Ramos (cell line): ENCODE measurements at regions not wholly inside any gene's neighbourhood (a gene's known extent, or its start where the extent isn't known, plus 50 kb on each side); places are given as distances from the start of the nearest gene placed in this dataset.
"Not testable (repeated sequence)": the region's sequence is repeated elsewhere in the genome, so short reads cannot be mapped to it uniquely, and the experiment has no call there.

Experiments
- in situ Hi-C: fragments of 300-500 bp; cut with MboI; formaldehyde crosslinking; loops from one replicate; pipeline ENCODE4 v1.14.3; 2022; ENCODE audit warnings: low sequenced_read_pairs; ENCODE audit not compliant: unreplicated experiment

DNA sequence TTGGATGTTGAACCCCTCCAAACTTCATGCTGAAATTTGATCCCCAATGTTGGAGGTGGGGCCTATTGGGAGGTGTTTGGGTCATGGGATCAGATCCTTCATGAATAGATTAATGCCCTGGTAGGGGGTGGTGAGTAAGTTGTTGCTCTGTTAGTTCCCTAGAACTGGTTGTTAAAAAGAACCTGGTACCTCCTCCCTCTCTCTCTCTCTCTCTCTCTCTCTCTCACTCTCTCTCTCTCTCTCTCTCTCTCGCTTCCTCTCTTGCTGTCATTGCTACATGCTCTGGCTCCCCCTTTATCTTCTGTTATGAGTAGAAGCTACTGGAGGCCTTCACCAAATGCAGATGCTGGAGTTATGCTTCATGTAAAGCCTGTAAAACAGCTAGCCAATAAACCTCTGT lies 498.2 kb upstream of the NR5A2 start:
- in situ Hi-C loops, result no loop called here

DNA sequence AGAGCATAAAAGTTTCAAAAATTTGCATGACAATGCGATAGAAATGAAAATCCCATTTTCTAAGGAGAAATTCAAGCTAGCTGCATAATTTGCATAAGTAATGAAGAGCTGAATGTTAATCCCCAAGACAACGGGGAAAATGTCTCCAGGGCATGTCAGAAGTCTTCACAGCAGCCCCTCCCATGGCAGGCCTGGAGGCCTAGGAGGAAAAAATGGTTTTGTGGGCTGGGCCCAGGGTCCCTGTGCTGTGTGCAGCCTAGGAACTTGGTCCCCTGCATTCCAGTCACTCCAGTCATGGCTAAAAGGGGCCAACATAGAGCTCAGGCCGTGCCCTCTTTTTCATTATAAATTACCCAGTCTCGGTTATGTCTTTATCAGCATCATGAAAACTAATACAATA lies 494.1 kb upstream of the NR5A2 start:
- in situ Hi-C loops, result not testable (repeated sequence)

DNA sequence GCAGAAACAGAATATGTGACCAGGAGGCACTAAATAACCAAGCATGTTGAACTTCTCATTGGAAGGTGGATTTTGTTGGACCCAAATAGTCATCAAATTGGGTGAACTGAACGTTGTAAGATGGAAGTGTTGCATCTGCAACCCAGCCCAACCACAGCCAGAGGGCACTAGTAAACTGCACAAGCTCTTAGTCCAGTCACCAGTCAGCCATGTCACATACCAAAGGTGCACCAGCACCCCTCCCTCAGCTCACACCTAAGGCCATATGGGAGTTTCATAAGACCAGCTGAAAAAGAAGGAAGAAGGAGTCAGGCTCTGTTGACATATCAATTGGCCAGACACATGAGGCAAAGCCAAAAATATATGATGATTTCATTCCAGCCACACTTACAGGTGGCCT lies 481.7 kb upstream of the NR5A2 start:
- in situ Hi-C loops, result no loop called here

DNA sequence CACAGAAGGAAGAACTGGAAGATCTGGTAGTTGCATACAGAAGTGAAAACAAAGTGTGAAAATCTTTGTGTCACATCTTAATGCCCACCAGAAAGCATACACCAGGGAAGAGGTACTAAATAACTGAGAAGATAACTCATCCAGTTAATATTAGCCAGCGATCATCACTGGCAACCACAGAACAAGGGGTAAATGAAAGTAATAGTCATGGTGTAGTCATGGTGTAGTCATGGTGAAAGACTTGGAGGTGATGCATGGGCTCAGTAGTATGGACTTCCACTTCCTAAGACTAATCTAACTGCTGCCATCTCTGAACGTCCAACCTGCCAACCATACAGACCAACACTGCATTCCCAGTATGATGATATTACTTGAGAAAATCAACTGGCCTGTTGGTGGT lies 481.2 kb upstream of the NR5A2 start:
- in situ Hi-C loops, result no loop called here

DNA sequence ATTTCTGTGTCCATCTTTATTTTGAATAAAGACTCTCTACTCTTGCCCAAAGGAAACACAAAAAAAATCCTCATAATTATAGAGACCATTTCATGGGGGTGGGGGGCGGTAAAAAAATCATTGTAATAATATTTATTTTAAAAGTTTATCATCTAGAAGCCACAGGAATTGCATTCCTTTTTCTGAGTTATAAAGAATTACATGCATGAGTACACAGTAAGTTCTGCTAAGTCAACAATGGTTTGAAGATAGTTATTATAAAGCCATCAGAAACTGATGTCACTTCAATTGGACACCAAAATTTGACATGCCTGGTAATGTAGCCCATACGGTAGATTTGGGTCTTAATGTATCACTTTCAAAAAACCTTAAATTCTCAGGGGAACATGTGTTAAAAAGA lies 478.1 kb upstream of the NR5A2 start:
- in situ Hi-C loops, result no loop called here

DNA sequence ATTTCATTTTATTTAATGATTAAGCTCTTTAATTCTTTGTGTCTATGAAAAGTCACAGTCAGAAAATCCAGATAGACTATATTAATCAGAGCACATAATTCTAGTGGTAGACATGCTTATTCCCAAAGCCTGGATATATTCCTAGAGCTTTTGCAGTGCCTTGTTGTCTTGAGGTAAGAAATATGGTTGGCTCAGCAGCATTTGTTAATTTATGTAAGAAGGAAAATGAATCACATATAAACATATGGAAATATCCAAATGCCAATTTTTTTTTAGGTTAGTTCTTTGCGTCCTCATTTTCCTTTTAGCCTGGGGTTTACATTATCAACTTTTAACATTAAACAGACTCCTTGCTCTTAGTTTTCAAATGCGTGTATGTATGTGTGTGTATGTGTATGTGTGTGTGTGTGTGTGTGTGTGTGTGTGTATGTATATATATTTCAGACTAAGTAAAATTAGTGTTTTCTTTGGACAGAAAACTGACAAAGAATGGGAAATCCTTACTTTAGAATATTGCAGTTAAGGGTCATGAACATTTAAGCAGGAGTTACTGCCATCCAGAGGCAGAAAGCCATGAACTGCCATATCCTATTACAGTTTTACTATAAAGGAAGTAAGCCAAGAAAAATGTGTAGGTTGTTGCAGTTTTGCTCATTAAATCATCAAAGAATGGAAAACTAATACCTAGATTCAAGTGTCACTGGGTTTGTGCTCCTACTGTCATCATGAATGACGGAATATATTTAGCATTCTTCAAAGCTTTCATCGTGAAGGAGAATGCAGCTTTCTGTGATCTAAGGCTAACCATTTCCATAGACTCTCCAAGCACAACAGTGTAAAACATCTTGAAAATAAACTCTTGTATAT lies 477.1 kb upstream of the NR5A2 start:
- in situ Hi-C loops, result no loop called here

DNA sequence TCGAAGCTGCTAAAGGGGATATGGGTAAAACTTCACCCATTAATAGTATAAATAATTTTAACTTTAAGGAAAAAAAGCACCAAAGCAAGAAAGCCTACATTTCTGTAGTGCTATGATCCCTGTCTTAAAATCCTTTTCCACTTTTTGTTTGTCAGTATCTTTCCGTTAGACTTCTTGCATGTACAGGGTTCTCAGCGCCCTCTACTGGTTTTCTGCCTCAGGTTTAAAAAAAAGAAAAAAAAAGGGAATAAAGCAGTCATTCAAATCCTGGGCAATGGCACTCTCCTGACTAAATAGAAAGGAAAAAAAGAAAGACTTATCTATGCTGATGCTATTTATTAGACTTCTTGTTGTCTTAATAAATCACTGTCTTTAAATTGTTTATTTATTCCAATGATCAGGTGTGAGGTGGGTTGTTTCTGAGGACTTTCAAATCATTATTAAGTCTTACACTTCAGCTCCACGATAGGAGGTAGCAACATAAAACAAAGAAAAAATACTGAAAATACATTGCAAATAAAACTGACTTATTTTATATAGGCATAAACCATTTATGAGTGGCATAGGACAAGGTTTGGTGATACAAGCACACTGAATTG lies 475.4 kb upstream of the NR5A2 start:
- in situ Hi-C loops, result no loop called here

DNA sequence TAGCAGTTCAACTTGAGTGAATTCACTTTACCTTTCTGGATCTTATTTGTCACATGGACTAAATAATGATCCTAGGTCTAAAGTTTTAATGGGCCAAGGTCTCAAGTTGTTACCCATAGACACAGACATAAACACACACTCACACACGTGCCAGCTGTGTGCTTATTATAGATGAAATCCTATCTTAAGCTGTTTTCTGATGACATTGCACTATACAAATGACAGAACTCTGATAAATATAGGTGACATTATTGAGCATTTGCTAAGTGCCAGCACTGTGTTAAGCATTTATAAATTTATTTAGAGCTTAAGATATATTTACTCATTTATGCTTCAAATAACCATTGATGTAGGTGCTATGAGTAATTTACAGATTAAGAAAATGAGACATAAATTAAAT lies 474.4 kb upstream of the NR5A2 start:
- in situ Hi-C loops, result no loop called here

DNA sequence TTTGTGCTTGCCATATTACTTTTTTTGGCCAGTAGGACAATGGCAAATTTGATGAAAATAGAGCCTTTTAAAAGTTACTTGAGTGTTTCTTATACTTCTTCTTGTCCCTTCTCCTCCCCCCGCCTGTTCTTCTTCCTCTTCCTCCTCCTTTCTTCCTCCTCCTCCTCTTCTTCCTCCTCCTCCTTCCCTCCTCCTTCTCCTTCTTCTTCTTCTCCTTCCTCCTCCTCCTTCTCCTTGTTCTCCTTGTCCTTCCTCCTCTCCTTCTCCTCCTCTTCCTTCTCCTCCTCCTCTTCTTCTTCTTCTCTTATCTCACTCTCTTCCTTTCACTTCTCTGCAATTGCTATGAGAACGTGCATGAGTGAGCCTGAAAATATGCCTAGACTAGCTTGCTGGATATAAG lies 466.2 kb upstream of the NR5A2 start:
- in situ Hi-C loops, result no loop called here

DNA sequence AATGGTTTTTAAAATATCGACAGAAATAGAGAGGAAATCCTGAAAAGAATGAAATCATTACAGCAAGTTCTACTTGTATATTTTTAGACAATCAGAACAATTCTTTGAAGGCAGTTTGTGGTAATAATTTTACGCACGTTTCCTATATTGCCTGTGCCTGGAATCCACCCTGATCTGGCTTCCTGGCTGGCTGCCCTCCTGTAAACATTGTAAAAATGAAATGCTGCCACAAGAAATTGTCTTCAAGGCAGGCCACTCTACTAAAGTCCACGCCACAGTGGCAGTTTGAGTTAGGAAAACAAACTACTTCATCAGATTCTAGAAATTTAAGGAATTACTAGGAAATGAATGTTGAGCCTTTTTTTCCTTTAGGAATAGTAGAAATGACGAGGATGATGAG lies 454.5 kb upstream of the NR5A2 start:
- in situ Hi-C loops, result no loop called here

DNA sequence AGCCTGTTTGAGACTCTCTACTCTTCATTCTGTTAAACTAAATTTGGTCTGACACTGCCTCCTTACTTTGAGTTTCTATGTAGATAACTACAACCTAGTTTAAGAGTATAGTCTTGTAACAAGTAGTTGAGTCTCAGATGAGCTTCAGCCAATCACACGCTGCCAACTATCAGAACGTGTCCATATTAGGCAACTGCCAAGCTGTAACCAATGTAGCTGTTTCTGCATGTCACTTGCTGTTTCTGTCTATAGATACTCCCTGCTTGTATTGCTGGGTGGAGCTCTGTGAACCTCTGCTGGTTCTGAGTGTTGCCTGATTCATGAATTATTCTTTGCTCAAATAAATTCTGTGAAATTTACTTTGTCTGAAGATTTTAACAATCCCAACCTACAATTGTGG lies 452.6 kb upstream of the NR5A2 start:
- in situ Hi-C loops, result no loop called here

DNA sequence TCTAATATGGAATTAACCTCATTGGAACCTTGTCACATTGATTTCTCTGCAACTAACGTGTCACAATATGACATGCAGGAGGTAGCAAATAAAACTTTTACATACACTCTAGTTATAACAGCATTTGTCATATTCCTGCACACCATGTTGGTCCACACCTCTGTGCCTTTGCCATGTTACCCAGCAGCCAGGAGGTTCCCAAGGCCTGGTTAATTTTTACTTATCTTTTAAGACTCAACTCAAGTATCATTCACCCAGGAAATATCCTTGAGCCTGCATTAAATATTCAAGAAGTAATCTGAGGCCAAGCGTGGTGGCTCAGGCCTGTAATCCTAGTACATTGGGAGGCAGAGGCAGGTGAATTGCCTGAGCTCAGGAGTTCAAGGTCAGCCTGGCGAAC lies 447.2 kb upstream of the NR5A2 start:
- in situ Hi-C loops, result no loop called here

DNA sequence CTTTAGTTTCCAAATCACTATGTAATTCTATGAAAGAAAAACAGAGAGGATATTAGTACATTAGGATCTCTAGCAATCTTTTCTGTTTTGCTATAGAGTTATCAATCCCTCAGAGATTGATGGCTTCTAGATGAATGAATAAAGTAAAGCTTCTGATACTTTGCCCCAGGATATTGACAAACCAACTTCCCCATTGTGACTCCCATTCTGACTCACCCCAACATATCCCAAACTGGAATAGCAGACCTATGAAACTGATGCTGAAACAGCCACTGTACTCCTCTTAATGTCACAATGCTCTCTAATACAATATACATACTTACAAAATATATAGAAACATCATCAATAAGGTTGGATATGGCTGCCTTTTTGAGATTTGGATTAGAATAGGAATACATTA lies 442.1 kb upstream of the NR5A2 start:
- in situ Hi-C loops, result no loop called here

DNA sequence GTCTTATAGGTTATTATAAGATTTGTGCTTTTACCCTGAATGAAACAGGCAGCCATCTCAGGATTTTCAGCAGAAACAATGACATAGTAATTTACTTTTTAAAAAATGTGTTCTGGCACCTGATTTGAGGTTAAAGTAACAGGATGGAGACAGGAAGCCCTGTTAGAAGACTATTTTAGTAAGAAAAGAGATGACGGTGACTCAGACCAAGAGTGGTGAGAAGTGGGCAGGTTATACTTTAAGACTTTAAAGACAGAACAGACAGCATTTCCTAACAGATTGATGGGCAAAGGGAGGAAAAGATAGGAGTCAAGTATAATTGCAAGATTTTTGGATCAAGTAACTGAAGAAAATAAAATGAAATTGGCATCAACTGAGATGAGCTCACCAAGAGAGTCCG lies 436.8 kb upstream of the NR5A2 start:
- in situ Hi-C loops, result no loop called here

DNA sequence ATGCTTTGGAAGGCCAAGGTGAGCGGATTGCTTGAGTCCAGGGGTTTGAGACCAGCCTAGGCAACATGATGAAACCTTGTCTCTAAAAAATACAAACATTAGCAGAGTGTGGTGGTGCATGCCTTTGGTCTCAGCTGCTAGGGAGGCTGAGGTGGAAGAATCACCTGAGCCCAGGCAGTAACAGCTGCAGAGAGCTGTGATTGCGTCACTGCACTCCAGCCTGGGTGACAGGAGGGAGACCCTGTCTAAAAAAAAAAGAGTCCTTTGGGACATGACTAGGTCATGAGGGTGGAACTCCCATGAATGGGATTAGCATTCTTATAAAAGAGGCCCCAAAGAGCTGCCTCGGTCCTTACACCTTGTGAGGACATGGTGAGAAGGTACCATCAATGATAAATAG lies 436.0 kb upstream of the NR5A2 start:
- in situ Hi-C loops, result no loop called here

DNA sequence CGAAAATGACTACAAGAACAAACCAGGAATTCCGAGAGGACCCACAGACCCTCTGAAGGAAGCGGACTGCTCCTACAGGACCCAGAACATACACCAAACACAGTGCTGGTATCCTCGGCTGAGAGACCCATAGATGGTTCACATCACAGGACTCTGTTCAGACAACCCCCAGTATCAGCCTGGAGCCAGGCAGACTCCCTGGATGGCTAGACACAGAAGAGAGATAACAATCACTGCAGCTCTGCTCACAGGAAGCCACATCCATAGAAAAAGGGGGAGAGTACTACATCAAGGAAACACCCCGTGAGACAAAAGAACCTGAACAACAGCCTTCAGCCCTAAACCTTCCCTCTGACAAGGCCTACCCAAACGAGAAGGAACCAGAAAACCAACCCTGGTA lies 434.0 kb upstream of the NR5A2 start:
- in situ Hi-C loops, result no loop called here

DNA sequence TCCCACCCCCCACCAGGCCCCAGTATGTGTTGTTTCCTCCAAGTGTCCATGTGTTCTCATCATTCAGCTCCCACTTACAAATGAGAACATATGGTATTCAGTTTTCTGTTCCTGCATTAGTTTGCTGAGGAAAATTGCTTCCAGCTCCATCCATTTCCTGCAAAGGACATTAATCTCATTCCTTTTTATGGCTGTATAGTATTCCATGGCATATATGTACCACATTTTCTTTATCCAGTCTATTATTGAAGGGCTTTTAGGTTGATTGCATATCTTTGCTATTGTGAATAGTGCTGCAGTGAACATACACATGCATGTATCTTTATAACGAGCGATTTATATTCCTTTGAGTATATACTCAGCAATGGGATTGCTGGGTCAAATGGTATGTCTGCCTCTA lies 431.1 kb upstream of the NR5A2 start:
- in situ Hi-C loops, result not testable (repeated sequence)

DNA sequence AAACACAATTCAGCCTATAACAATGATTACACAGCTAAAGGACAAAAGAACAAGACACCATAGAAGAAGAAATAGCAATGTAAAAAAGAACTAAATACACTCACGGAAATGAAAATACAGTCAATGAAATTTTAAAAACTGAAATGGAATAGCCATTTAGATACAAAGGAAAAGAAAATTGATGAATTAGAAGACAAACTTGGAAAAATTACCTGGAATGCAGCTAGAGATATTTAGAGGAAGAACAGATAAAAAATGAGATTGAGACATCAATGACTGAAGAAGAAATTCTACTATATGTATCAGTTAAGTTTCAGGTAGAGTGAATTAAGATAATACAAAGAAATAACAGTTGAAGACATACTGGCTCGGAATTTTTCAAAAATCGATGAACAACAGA lies 430.4 kb upstream of the NR5A2 start:
- in situ Hi-C loops, result no loop called here

DNA sequence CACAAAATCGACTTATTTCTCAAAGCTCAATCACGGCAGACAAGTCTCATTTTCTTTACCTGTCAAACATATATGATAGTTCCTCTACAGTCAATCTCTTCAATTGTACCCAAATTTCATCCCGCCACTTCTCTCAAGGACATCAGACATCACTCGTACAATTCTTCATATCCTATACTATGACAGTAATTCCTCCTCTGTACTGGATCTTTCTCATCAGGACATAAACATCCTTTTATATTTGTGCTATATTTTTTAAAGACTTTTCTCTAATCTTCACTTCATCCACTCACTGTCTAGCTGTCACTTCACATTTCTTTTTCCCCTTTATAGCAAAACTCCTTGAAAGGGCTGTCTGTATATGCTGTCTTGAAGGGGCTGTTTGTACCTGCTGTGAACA lies 419.1 kb upstream of the NR5A2 start:
- in situ Hi-C loops, result no loop called here

DNA sequence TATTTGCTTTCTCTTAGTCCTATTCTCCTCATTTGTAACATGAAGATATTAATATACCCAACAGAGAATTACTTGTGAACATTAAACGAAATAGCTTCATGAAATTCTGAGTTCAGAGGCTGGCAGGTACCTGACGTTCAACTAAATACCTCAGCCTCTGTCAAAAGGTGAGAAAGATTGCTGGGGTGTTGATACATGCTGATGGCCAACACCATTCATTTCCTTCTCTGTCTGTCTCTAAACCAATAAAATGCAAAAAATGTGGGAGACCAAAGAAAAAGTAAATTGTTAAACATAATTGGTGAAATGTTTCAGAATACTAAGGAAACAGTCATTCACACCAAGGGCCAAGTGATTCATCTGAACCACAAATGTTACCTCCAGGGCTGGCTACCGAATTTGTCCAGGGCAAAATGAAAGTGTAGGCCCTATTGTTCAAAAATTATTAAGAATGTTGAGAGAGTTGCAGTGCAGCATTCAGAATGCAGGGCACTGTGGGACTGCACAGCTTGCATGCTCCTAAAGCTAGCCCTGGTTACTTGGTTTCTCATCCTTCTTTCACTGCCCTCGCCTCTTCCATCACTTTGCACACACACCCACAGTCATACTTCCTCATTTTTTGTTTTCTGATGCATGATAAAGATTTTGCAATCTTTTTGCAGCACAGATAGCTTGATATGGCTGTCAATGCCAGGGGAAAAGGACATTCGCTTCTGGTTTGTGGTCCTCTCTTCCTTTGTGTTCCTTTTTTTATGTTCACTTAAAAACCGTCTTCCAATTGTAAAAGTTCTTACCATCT lies 414.3 kb upstream of the NR5A2 start:
- in situ Hi-C loops, result no loop called here

DNA sequence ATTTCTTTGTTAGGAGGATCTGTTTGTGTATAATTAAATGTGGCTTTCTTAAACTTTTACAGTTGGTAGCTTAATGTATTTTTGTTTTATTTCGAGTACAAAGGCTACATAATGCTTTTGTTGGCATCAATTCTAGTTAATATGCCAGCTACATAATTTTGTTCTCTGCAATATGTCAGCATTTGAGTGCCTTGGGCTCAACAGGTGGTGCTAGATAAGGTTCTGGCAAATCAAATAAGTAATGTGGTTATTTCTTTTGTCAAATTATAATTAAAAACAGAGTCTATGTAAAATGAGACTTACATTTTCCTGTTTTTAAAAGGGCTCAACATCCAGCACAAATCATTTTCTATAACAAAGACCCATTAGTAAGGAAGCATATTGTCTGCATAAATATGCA lies 410.6 kb upstream of the NR5A2 start:
- in situ Hi-C loops, result no loop called here
